GM12864 (cell line): ENCODE measurements at regions not wholly inside any gene's neighbourhood (a gene's known extent, or its start where the extent isn't known, plus 50 kb on each side); places are given as distances from the start of the nearest gene placed in this dataset.

Experiments used
- DNase-seq: peaks from one replicate; pipeline ENCODE4 v3.0.0-alpha.2; 2011; ENCODE audit warnings: low read depth
- H3K4me3 ChIP-seq: 2 replicates; pipeline ENCODE4 v1.5.1; 2011; ENCODE audit warnings: mild to moderate bottlenecking, low read depth, low read length, control low read depth
- TF ChIP-seq, protein P1 (sequence below): IDR thresholded peaks from 2 replicates; pipeline ENCODE4 v1.5.1; 2011; ENCODE audit warnings: low read depth, mild to moderate bottlenecking, moderate library complexity, low read length, control low read depth, inconsistent platforms; ENCODE audit errors: missing control alignments

DNA sequence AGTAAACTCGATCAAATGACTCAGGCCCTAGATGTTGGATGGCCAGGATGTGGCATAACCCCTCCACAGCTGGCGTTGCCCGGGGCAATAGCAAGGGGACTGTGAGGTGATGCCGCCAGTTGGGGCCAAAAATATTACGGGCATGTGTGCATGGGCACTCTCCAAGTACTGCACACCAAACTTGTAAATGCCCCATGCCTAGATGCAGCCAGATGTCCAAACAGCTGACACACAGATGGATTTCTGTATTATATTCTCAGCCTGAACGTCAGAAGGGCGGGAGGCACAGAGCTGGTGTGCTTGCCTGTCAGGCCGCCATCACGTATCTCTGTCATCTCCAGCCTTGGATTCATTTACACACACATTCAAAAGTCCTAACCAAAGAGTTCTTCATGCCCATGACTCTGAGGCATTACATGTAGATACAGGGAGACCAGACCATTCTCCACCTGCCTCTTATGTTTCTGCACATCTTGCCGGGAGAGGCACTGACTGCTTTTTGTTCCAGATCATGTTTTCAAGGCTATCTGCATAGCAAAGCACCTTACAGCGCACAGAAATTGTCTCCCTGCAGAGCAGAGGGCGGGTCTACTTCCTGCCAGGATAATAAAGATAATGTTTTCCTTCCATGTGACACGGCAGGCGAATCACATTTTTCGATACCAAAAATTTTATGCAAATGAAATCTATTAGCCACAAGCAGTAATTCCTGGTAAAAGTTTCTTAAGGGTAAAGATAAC lies 200.9 kb upstream of the ADAMTS16 start:
- no peak overlapping the region for H3K4me3 ChIP-seq
- TF ChIP-seq, protein P1, sequence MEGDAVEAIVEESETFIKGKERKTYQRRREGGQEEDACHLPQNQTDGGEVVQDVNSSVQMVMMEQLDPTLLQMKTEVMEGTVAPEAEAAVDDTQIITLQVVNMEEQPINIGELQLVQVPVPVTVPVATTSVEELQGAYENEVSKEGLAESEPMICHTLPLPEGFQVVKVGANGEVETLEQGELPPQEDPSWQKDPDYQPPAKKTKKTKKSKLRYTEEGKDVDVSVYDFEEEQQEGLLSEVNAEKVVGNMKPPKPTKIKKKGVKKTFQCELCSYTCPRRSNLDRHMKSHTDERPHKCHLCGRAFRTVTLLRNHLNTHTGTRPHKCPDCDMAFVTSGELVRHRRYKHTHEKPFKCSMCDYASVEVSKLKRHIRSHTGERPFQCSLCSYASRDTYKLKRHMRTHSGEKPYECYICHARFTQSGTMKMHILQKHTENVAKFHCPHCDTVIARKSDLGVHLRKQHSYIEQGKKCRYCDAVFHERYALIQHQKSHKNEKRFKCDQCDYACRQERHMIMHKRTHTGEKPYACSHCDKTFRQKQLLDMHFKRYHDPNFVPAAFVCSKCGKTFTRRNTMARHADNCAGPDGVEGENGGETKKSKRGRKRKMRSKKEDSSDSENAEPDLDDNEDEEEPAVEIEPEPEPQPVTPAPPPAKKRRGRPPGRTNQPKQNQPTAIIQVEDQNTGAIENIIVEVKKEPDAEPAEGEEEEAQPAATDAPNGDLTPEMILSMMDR, result no peak
- no peak for DNase-seq

DNA sequence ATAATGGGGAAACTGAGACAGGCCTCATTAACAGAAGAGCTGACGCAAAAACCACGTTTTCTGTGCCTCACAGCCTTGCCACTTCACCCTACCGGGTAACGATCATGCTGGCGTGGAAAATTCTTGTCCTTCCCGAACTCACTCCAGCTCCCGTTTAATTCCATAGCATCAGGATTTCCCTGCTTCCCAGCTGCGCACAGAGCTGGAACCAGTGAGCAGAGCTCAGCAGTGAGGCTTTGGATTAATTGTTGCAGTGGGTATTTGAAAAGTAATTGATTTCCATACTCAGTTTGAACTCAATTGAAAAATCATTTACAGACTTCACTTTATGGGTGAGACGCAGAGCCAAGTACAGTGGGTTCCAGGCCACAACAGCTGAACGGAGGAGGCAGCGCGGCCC lies 199.0 kb upstream of the ADAMTS16 start:
- no peak for DNase-seq
- TF ChIP-seq, protein P1, result no peak
- no peak overlapping the region for H3K4me3 ChIP-seq

DNA sequence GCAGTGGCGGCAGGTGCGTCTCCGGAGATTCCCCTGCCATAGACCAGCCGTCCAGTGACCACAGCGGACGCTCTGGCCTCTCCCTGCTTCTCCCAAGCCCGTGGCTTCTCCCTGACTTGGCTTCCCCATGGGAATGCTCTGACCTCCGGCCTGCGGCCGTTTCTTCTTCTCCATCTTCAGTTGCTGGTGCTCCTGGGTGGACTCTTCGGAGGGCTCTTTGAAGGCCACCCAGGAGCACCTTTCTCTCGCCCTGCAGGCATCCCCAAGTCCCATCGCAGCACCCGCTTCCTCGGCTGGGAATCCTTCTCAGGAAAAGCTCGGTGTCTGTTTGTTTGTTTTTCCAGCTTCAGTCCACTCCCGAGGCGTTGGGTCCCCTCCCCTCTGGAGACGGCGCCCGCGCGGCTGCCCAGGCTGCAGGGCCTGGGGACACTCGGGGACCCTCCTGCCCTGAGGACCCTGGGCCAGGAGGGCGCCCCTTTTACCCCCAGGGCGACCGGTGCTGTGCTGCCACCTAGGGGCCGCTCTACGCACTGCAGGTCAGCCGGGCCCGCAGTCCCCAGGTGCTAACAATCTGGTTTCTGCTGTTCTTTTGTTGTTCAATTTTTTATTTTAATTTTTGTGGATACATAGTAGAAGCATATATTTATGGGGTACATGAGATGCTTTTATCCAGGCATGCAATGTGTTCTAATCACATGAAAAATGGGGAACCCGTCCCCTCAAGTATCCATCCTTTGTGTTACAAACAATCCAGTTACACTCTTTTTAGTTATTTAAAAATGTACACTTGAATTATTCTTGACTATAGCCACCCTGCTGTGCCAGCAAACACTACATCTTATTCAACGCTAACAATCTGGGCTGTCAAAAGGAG lies 197.9 kb upstream of the ADAMTS16 start:
- TF ChIP-seq, protein P1, result peak; percentile 80
- H3K4me3 ChIP-seq, result no peak overlapping the region
- no peak for DNase-seq

DNA sequence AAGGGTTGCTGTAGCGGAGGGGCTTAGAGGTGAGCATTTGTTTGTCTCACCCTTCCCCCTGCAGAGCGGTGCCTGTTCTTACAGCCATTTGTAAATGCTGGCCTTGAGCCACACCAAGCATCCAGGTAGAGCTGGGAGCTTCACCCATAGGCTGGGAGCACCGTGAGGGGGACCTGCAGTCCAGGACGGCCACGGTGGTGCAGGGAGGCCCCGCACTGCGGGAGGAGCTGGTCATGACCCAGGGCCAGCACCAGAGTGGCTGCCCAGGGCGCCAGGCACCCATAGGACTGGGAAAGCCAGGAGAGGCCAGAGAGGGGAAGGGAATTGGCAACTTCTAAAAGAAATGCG lies 197.3 kb upstream of the ADAMTS16 start:
- TF ChIP-seq, protein P1, result no peak
- DNase-seq, result no peak

DNA sequence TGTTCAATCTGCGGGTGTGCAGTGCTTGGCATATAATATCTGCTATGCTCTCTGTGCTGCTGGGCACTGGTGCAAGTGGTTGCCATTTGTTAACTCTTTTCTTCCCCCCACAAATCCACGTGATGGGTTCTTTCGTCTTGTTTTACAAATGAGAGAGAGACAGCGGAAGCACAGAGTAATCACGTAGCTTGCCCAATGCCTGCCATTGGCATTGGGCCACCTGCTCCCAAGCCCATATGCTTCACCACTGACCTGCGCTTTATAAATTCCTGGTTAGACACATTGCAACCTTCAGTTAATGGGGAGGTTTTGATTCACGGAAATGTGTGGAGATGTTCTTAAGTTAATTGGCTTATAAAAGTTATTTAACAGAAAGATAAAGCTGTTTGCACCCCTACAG lies 194.8 kb upstream of the ADAMTS16 start:
- no peak for DNase-seq
- H3K4me3 ChIP-seq, result no peak overlapping the region
- TF ChIP-seq, protein P1, result no peak

More for the DNA sequence above, 197.3 kb upstream of the ADAMTS16 start:
- no peak overlapping the region for H3K4me3 ChIP-seq

DNA sequence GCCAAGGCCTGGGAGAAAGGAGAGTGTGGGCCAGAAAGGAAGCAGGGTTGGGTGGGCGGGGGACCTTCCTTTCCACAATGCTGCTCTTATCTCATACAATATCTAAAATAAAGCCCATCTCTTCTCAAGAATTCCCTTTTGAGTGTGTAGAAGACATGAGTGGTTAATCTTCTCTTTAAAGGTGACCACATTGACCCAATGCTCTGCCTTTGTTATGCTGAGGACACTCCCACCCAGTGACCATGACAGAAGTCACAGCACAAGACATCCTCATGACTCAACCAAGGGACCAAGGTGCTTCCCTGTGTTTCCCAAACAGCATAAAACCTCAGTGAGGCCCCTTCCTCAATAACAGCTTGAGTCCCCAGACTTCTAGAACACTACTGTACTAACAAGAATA lies 193.0 kb upstream of the ADAMTS16 start:
- TF ChIP-seq, protein P1, result no peak
- no peak overlapping the region for H3K4me3 ChIP-seq
- no peak for DNase-seq
